PFSK-1 (cell line): ENCODE measurements at regions not wholly inside any gene's neighbourhood (a gene's known extent, or its start where the extent isn't known, plus 50 kb on each side); places are given as distances from the start of the nearest gene placed in this dataset.

Experiments
- POLR2AphosphoS5 ChIP-seq: IDR thresholded peaks from 2 replicates; pipeline ENCODE4 v1.6.1; 2012; ENCODE audit warnings: low read depth, mild to moderate bottlenecking, control low read depth, low read length, moderate library complexity
- TAF1 ChIP-seq: IDR thresholded peaks from 2 replicates; pipeline ENCODE4 v1.6.1; 2012; ENCODE audit warnings: low read length, control low read depth, borderline replicate concordance; ENCODE audit not compliant: insufficient read depth

GRCh38 chr1:97986041-97987005 lies 65.5 kb upstream of the DPYD start:
- TF ChIP-seq TAF1 (no peak), POLR2AphosphoS5 (no peak)
